ENCODE measurements at regions not wholly inside any gene's neighbourhood (a gene's known extent, or its start where the extent isn't known, plus 50 kb on each side); places are given as distances from the start of the nearest gene placed in this dataset.

DNA sequence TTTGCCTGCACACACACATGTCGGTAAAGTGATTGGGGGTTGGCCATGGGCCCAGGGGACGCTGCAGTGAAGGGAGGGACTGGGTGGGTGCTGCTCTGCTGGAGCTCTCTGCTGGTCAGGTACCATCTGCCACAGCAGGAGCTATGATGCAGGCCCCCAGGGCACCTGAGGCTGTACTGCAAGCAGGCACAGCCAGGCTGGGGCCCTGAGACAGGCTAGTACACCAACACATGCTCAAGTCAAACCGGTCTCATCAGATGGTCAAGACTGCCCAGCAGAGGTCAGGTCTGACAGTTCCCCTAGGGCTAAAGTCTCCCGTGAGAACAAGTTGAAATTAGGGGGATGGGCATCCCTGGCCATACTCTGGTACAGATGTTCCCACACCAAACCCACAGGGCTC, 118.3 kb upstream of the THSD7A start:
- Histone ChIP-seq H3K36me3 (ENCODE audit: control insufficient read depth, insufficient read depth, low read length) (no peaks in the 10 kb centered on the region), H3K4me1 (ENCODE audit: control insufficient read depth, insufficient read depth, low read length) (no peaks in the 10 kb centered on the region), H3K4me3 (ENCODE audit: low read length) (no peak overlapping the region), H3K27ac (ENCODE audit: low read length) (no peak overlapping the region), H3K9me3 (ENCODE audit: control insufficient read depth, insufficient read depth, low read length) (peaks cover 14% of the 10 kb centered on the region), H3K27me3 (ENCODE audit: control insufficient read depth, insufficient read depth, low read length) (no peaks in the 10 kb centered on the region)
- no peak overlapping the region for H3K27ac Mint-ChIP-seq
- TF ChIP-seq, protein P1, sequence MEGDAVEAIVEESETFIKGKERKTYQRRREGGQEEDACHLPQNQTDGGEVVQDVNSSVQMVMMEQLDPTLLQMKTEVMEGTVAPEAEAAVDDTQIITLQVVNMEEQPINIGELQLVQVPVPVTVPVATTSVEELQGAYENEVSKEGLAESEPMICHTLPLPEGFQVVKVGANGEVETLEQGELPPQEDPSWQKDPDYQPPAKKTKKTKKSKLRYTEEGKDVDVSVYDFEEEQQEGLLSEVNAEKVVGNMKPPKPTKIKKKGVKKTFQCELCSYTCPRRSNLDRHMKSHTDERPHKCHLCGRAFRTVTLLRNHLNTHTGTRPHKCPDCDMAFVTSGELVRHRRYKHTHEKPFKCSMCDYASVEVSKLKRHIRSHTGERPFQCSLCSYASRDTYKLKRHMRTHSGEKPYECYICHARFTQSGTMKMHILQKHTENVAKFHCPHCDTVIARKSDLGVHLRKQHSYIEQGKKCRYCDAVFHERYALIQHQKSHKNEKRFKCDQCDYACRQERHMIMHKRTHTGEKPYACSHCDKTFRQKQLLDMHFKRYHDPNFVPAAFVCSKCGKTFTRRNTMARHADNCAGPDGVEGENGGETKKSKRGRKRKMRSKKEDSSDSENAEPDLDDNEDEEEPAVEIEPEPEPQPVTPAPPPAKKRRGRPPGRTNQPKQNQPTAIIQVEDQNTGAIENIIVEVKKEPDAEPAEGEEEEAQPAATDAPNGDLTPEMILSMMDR (IDR thresholded peaks at IDR 0.05): no peak
- H3K9me3 Mint-ChIP-seq: peaks cover 17 to 35% of the 10 kb centered on the region in 2 donors
- intact Hi-C loops (cut with micrococcal nuclease): no loop called here
- 90% methylated on average over 4 of the region's 4 CpGs for WGBS (ENCODE audit: insufficient coverage)
- H3K36me3 Mint-ChIP-seq: no peaks in the 10 kb centered on the region
- no peak for DNase-seq
- no peaks in the 10 kb centered on the region for H3K4me1 Mint-ChIP-seq
- no peak overlapping the region for H3K4me3 Mint-ChIP-seq
- H3K27me3 Mint-ChIP-seq (ENCODE audit: low read depth in 2 of 2): no peaks in the 10 kb centered on the region
- ATAC-seq: no peak

GRCh38 chr7:11950942-11951341, 118.9 kb upstream of the THSD7A start:
- Histone ChIP-seq H3K27ac (ENCODE audit: low read length) (no peak overlapping the region), H3K36me3 (ENCODE audit: control insufficient read depth, insufficient read depth, low read length) (no peaks in the 10 kb centered on the region), H3K9me3 (ENCODE audit: control insufficient read depth, insufficient read depth, low read length) (peaks cover 14% of the 10 kb centered on the region), H3K27me3 (ENCODE audit: control insufficient read depth, insufficient read depth, low read length) (no peaks in the 10 kb centered on the region), H3K4me1 (ENCODE audit: control insufficient read depth, insufficient read depth, low read length) (no peaks in the 10 kb centered on the region), H3K4me3 (ENCODE audit: low read length) (no peak overlapping the region)
- intact Hi-C loops (cut with micrococcal nuclease): no loop called here
- TF ChIP-seq, protein P1 (IDR thresholded peaks at IDR 0.05): no peak
- Mint-ChIP-seq H3K9me3 (peaks cover 19 to 35% of the 10 kb centered on the region in 2 donors), H3K36me3 (no peaks in the 10 kb centered on the region), H3K4me3 (no peak overlapping the region), H3K4me1 (no peaks in the 10 kb centered on the region), H3K27ac (no peak overlapping the region), H3K27me3 (ENCODE audit: low read depth in 2 of 2) (no peaks in the 10 kb centered on the region)
- ATAC-seq: no peak
- no peak for DNase-seq
- 87% methylated on average over 3 of the region's 3 CpGs for WGBS (ENCODE audit: insufficient coverage)

DNA sequence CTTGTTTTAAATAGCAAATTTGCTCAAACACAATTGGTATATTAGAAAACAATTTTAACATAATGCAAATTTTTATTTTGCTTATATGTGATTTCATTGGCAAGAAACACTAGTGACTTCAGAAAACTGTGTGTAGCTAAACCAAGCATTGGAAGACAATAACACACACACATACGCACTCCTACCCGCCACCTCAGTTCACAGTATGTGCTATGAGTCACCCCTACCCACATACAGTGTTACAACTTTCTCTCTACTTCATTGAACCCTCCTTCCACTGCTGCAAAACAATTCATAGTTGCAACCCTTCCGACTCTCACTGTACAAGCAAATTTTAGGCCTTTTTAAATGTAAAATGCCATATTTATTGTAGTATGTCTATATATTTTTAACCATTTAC, 119.9 kb upstream of the THSD7A start:
- TF ChIP-seq, protein P1 (IDR thresholded peaks at IDR 0.05): no peak
- H3K27me3 ChIP-seq (ENCODE audit: control insufficient read depth, insufficient read depth, low read length): no peaks in the 10 kb centered on the region
- ATAC-seq (no peak), DNase-seq (no peak)
- H3K4me1 ChIP-seq (ENCODE audit: control insufficient read depth, insufficient read depth, low read length): no peaks in the 10 kb centered on the region
- WGBS (ENCODE audit: insufficient coverage): 62% methylated on average over 2 of the region's 3 CpGs
- no peak overlapping the region for H3K27ac ChIP-seq (ENCODE audit: low read length)
- Mint-ChIP-seq H3K4me1 (no peaks in the 10 kb centered on the region), H3K36me3 (no peaks in the 10 kb centered on the region), H3K27me3 (ENCODE audit: low read depth in 2 of 2) (no peaks in the 10 kb centered on the region), H3K9me3 (peaks cover 16 to 43% of the 10 kb centered on the region in 2 donors), H3K27ac (no peak overlapping the region), H3K4me3 (no peak overlapping the region)
- peaks cover 14% of the 10 kb centered on the region for H3K9me3 ChIP-seq (ENCODE audit: control insufficient read depth, insufficient read depth, low read length)
- intact Hi-C loops (cut with micrococcal nuclease): no loop called here
- no peaks in the 10 kb centered on the region for H3K36me3 ChIP-seq (ENCODE audit: control insufficient read depth, insufficient read depth, low read length)
- no peak overlapping the region for H3K4me3 ChIP-seq (ENCODE audit: low read length)

DNA sequence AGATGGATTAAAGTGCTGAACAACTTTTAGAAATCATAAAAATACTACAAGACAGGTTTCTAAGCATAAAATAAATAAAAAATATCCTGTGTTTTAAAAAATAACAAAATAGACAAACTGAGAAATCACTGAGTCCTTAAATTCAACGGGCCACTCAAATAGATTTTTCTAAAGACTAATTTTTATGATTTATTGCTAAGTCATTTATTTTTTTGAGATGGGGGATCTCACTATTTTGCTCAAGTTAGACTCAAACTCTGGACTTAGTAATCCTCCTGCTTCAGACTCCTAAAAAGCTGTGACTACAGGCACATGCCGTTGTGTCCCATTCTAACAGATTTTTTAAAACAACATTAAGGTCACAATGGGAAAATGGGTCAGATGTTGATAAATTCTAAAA, 121.0 kb upstream of the THSD7A start:
- Mint-ChIP-seq H3K9me3 (peaks cover 12 to 34% of the 10 kb centered on the region in 2 donors), H3K27ac (no peak overlapping the region), H3K36me3 (no peaks in the 10 kb centered on the region), H3K27me3 (ENCODE audit: low read depth in 2 of 2) (no peaks in the 10 kb centered on the region), H3K4me1 (no peaks in the 10 kb centered on the region), H3K4me3 (no peak overlapping the region)
- no peak for DNase-seq
- peaks cover 14% of the 10 kb centered on the region for H3K9me3 ChIP-seq (ENCODE audit: control insufficient read depth, insufficient read depth, low read length)
- ATAC-seq: no peak
- TF ChIP-seq, protein P1 (IDR thresholded peaks at IDR 0.05): no peak
- no peaks in the 10 kb centered on the region for H3K27me3 ChIP-seq (ENCODE audit: control insufficient read depth, insufficient read depth, low read length)
- no peak overlapping the region for H3K27ac ChIP-seq (ENCODE audit: low read length)
- H3K4me1 ChIP-seq (ENCODE audit: control insufficient read depth, insufficient read depth, low read length): no peaks in the 10 kb centered on the region
- WGBS (ENCODE audit: insufficient coverage): no CpG with 5 or more reads among the region's 2 CpGs
- H3K4me3 ChIP-seq (ENCODE audit: low read length): no peak overlapping the region
- H3K36me3 ChIP-seq (ENCODE audit: control insufficient read depth, insufficient read depth, low read length): no peaks in the 10 kb centered on the region
- intact Hi-C loops (cut with micrococcal nuclease): no loop called here
